ENCODE measurements at regions not wholly inside any gene's neighbourhood (a gene's known extent, or its start where the extent isn't known, plus 50 kb on each side); places are given as distances from the start of the nearest gene placed in this dataset.

DNA sequence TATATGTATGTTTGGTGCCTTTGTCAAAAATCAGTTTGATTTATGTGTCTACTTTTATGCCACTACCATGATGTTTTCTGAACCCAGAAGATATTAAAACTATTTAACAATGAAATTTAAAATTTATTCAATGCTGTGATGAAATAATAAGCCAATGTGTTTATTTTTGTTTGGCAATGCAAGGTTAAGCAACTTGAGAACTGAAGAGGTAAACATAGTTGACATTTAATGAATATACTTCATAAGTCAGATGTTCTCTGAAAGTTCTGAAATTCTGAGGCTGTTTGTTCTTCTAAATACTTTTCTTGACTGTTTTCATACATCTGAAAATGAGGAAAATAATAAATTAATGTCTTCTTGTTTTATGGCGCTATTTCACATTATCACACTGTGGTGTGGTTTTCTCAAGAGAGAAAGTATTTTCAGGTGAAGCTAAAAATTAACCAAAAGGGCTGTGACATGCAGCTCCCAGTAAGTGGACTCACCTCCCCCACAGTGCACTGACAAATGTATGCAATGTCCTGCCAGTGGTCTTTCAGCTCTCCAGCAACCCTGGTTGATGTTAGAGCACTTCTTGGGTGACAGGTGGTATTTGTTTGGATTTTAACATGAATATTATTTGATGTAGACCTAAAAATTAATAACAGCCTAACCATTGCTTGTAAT lies 863.6 kb upstream of the SALL3 start:
- DNase-seq (ENCODE audit: low read depth): no peak

DNA sequence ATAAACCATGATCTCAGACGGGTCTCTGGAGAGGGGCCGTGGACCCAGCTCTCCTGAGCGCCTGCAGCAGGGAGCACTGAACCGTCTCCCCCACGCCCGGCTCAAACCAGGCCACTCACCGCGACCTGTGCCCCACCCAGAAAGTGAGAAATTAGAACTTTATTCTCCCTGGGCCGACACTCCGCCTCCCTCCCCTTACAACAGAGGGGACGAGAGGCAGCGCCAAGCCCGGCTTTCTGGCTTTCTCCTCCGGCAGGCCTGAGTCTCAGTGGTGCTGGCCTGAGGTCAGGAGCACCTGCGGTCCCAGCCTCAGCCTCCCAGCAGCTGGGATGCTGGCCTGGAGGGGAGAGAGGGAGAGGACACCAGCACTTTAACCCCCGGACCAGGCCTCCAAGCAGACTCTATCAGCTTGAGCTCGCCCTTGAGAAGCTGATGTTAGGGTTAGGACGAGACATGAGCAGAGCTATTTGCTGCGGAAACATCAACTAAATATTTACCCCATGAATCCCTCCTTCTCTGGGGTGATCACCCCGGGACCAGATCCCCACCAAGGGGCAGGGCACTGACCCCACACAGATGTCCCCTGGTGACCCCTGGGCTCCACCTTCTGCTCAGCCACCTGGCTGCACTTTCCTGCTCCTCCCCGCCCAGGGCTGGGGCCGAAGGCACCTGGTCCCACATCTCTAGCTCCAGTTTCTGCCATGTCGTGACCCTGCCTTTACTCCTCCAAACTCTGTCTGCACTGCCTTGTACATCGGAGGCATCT lies 856.3 kb upstream of the SALL3 start:
- no peak for DNase-seq (ENCODE audit: low read depth)

DNA sequence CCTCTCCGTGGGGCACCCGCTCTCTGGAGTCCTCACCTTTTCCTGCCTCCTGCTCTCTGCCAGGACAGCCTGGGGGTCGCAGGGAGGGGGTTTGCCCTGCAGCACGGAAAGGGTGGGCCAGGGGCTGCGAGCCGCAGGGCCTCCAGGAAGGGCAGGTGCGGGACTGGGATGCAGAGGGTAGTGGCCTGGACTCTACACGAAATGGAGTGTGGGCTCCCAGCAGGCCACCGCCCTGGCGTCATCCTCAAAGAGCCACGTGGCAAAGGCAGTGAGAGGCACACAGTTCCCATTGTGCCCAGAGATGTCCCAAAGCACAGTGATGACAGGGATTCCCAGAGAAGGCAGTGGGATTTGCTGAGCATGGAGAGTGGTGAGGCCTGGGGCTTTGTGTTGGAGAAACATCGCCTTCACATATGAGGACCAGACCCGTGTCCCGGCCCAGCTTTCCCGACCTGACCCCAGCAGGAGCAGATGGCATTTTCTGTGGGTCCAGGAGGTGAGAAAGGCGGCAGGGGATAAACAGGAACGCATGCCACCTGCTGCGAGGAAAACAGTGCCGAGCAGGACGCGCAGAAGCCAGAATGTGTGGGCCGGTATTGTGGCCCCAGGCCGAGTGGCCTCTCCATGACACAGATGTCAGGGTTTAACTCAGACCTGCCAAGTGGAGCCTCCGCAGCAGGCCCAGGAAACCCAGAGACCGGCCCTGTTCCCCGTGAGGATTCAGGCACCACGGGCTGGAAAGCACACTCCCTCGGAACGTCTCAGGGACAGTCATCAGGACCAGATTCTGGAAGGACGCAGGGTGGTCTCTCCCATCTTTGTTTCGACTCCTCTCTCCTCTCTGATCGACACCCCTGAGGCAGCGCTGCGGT lies 855.5 kb upstream of the SALL3 start:
- DNase-seq (ENCODE audit: low read depth): no peak

DNA sequence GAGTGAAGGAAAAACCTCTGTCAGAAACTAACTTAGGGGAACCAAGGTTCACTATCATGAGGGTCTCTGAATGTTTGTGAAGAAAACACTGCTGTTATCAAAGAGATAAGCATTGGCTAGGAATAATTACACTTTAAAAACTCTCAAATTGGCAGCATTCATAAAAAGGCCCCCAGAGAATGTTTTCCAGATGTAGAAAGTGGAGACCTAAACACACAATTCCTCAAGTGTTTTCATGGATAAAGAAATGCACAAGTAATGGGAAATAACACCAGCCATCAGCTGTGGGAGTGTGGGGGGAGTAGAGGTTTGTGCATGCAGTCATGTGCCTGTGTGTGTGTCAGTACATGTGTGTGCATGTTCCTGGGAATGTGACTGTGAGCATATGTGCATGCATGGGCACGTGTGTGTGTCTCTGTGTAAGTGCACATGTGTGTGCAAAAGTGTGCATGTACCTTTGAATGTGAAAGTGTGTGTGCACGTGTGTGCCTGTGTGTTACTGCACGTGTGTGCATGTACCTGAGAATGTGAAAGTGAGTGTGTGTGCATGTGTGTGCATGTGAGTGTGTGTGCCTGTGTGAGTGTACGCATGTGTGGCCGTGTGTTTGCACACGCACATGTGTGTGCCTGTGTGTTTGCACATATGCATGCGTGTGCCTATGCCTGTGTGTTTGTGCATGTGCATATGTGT lies 854.3 kb upstream of the SALL3 start:
- no peak for DNase-seq (ENCODE audit: low read depth)

DNA sequence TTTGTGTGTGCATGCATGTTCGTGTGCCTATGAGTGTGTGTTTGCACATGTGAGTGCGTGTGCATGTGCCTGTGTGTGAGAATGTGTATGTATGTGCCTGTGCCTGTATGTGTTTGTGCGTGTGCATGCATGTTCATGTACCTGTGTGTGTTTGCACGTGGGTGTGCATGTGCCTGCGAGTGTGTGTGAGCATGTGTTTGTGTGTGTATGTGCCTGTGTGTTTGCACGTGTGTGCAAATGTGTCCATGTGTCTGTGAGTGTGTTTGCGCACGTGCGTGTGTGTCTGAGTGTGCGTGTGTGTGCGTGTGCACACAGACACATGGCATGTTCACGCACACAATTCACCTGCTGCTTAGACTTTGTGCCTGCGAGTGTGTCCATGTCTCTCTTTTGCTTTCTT lies 853.5 kb upstream of the SALL3 start:
- DNase-seq (ENCODE audit: low read depth): no peak

DNA sequence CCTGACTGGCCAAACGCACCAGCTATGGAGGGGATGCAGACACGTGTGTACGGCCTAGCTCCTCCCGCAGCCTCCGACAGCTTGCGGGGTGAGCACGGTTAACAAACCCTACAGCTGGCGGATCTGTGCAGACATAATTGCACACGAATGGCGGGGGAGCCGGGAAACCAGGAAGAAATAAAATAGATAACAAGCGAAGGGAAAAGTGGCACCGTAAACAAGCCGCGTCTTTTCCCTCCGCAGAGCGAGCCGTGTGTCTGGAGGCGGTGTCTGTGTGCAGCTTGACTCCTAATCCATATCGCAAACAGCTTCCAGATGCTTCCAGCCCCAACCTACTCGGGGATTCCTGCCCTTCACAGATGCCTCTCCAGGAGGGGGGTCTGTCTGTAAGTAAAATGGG lies 853.1 kb upstream of the SALL3 start:
- no peak for DNase-seq (ENCODE audit: low read depth)

DNA sequence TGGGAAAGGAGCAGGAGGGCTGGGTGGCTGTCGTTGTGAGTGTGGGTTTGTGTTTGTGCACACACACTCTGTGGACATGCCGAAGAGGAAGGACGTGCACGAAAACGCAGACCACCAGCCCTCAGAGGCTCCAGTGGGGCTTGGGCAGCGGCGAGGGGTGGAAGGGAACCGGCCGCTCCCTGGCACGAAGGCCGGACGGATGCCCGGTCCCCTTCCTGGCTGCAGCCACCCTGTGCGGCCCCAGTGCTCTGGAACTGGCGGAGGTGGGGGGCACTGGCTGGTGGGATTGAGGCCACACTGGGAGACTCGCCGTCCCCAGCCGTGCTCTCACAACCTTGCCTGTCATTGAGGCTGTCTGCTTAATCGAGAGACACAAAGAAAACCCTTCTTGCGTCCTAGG lies 852.6 kb upstream of the SALL3 start:
- no peak for DNase-seq (ENCODE audit: low read depth)

DNA sequence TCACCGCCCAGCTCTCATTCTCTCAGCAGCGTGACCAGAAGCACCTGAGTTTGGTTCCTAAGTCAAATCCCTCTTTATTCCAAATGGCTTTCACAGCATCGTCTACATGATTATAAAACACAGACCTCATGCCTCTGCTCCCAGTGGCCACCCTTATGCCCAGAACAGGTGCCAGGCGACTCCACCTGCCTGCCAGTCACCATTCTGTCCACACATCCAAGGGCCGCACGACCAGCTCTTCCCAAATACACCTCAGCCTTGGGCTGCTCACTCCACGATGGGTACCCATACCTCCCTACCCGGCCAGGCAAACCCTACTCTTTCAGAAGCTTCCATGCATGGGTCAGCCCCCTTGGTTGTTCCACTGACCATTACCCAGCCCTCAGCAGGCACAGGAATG lies 851.6 kb upstream of the SALL3 start:
- no peak for DNase-seq (ENCODE audit: low read depth)

DNA sequence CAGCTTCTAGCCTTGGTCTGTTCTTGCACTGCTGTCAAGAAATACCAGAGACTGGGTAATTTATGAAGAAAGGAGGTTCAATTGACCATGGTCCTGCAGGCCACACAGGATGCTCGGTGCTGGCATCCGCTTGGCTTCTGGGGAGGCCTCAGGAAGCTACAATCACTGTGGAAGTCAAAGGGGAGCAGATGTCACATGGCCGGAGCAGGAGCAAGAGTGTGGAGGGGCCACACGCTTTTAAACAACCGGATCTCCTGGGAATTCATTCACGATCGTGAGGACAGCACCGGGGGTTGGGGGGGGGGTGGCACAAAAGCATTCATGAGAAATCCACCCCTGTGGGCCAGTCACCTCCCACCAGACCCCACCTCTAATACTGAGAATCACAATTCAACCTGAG lies 850.4 kb upstream of the SALL3 start:
- DNase-seq (ENCODE audit: low read depth): no peak

DNA sequence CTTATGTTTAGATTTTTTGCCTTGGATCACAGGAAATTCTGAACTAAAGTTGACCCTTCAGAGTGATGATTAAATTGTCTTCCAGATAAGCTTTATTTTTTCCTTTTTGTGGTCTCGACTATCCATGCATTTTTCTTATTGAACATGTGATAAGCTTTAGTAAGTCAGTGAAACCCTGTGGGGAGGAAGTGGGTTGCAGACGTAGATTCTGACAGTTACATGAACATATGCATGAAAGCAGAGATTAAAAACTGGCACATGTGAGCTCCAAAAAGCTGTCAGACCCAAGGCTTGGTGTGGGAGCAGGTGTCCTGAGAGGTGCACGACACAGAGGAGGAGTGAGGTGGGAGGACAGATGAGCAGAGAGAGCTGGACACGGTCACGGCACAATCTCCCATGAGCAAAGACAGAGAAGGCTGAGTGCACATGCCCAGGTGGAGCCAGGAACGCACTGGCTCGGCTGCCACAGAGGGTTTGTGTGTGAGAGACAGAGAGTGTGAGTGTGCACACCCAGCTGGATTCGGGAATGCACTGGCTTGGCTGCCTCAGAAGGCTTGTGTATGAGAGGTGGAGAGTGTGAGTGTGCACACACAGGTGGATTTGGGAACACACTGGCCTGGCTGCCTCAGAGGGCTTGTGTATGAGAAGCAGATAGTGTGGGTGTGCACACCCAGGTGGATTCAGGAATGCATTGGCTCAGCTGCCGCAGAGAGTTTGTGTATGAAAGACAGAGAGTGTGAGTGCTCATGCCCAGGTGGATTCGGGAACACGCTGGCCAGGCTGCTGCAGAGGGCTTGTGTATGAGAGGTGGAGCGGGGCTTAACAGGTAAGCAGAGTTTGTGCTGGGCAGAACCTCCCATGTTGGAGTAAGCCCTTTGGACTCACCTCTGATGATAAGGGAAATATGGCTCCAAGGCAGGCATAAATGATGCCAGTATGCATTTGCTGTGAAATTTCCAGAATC lies 849.1 kb upstream of the SALL3 start:
- no peak for DNase-seq (ENCODE audit: low read depth)

DNA sequence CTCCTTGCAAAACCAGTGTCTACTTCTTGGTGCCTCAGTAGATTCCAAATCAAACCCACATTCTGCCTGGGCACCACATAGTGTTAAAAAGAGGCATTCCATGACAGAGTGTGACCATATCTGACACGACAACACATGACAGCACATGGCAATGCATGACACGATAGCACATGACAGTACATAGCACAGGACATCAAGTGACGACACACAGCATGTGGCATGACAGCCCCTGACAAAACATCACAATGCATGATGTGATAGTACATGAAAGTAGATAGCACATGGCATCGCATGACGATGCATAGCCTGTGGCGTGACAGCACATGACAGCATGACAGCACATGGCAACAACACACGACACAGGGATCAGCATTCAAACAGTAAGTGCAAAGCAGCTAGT lies 845.9 kb upstream of the SALL3 start:
- DNase-seq (ENCODE audit: low read depth): no peak

DNA sequence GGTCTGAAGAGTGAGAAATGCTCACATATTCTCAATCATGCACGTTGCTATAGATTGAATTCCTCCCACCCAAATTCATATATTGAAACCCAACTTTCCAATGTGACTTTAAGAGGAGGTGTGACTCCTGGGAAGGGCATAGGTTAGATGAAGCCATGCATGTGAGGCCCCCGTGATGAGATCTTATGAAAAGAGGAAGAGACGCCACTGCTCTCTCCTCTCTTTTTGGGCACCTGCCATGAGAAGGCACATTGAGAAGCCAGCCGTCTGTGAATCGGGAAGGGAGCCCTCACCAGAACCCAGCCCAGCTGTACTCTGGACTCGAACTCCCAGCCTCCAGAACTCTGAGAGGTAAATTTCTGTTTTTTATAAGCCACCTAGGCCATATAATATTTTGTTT lies 842.6 kb upstream of the SALL3 start:
- no peak for DNase-seq (ENCODE audit: low read depth)

DNA sequence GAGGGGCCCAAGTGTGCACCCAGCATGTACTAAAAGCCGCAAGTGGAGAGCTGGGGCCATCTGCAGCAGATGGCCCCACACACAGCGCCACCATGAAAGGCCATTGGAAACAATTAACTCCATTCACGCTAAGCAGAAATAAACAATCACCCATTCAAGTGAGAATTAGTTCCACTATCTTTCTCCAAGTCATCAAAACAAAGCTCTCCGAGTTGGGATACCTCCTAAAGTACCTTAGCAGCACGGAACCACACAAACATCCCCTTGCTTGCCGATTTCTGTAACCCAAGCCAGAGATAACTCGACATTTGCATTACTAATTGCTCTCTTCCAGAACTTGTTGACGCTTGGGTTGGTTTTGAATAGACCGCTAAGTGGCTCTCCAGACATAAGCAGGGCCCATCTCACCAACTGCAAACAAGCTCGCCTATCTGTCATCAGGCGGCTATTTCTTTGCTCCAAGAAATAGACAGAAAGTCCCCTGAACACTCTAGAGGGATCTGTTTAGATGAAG lies 840.6 kb upstream of the SALL3 start:
- no peak for DNase-seq (ENCODE audit: low read depth)

DNA sequence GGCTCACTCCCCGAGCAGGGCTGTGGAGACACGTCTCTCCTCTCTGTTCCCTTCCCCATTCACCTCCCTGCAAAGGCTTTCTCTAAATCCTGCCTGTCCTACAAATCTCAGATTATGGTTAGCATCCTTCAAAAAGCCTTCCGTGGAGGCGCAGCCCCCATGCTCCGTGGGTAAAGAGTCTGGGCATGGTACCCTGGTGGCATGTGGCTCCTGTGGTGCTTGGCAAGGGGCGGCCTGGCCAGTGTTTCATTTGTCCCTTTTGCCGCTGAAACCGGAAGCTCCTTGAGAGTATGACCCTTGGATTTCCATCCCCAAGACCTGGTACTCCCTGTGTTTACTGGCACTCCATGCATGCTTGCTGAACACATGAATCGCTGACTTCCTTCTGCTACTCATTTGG lies 839.3 kb upstream of the SALL3 start:
- no peak for DNase-seq (ENCODE audit: low read depth)

DNA sequence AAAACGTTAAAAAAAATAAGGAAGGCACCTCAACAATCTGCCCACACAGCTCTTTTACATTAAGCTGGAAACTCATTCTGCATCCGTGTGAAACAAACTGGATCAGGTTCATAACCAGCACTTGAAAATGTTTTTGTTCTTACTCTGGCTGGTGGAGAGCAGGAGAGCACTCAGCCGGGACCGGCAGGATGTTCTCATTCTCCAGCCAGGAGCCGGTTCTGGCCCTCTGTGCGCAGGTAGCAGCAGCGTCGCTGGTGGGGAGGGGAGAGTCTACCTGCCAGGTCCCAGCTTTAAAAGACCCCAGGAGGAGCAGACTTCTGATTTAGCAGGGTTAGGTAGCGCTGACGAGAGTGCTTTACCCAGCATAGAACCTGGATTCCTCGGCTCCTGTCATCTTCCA lies 834.9 kb upstream of the SALL3 start:
- no peak for DNase-seq (ENCODE audit: low read depth)

DNA sequence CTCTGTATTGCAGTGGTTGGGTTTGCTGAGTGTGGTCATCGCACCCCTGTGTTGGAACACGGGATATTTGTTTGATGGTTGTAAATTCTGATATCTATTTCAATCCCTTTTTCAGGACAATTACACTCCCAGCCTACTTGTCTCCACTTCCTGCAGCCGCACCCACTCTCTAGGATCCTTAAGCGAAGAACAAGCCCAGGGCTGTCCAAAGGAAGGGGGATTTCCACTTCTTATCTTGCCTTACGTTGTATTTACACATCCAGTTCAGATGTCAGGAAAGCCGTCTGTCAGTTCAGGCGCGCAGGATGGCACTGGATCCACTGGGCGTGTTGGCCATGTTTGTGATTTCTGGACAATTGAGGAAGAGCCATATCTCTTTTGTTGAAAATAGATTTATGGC lies 834.5 kb upstream of the SALL3 start:
- DNase-seq (ENCODE audit: low read depth): no peak

DNA sequence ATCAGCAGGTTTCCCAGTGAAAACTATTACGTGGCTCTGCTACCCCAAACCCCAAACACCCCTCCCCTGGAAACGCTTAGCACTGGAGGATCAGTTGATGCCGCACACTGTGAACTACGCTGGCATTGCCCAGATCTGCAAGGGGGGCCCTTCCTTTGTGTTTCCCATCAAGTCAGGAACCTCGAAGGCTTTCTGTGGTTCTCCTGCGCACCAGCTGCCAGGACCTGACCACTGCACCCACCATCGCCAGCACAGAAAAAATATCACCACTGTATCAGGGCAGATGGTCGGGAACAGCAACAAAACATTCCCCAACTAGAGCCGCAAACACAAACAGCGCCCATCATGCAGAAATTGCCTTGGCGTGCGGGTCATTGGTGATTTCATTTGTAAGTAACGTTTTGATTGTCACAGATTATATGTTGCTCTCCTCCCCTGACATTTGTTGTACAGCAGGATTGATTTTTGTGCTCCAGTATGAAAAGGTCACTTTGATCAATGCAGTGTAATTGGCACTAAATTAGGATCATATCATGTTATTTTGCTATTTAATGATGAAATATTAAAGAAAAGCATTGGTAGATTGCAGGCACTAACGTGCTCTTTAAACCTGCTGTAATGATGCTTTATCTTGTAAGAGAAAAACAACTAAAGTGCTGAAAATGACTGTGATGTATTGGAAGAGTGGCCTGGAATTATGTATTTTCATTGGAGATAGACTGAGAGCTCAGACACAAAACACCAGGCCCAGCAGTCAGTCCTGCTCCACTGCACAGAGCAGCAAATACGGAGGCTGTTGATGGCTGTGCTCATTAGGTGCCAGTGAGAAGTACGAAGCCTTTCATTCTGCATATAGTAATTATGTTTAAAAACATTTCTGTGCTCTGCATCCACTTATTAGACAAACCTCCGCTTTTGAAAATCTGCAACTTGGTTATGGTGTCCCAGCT lies 833.2 kb upstream of the SALL3 start:
- DNase-seq (ENCODE audit: low read depth): no peak

DNA sequence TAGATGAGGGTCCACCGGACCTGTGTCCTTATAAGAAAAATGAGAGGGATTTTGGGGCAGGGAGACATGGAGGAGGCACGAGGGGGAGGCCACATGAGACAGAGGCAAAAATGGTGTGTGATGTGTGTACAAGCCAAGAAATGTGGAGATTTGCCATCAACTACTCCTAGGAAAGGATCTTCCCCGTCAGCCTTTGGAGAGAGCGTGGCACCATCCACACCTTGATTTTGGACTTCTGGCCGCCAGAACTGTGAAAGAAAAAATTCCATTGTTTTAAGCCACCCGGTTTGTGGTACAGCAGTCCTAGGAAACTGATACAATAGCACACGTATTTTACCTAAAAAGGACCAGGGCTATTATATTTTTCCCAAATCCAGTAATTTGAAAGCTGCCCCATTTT lies 829.0 kb upstream of the SALL3 start:
- DNase-seq (ENCODE audit: low read depth): no peak

DNA sequence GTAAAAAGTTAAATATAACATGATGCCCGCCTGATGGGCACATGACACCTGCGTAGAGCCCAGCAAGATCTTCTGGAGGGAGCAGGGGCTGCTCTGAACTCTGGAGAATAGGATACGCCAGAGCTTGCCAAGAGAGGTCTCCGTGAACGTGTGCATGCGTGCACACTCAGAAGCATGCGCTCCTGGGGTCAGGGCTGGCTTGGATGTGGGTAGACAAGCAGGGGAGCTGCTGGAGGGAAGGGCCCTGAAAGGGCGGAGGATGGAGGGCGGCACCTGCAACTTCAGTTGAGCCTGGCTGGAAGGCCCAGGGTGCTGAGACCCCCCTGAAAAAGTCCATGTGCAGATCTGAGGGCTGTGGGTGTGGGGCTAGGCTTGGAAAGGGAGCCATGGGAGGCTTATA lies 828.4 kb upstream of the SALL3 start:
- DNase-seq (ENCODE audit: low read depth): no peak

Measured in amniotic epithelial cell (primary cell).